HAP-1 (cell line): ENCODE measurements at regions not wholly inside any gene's neighbourhood (a gene's known extent, or its start where the extent isn't known, plus 50 kb on each side); places are given as distances from the start of the nearest gene placed in this dataset.

Source experiments
- DNase-seq, 2 experiments: peaks; one replicate each; pipeline ENCODE4 v3.0.0-alpha.2; 2016 to 2020; ENCODE audit warnings: low spot score in 2 of 2
- H3K27me3 ChIP-seq: fragments of 250-450 bp; sonication (Bioruptor Pico); 2 replicates; pipeline ENCODE4 v1.5.1; 2020; ENCODE audit warnings: low read depth, mild to moderate bottlenecking, moderate library complexity
- H3K36me3 ChIP-seq: fragments of 250-450 bp; sonication (Bioruptor Pico); replicated peaks from 2 replicates; pipeline ENCODE4 v1.5.1; 2020; ENCODE audit warnings: mild to moderate bottlenecking
- H3K4me1 ChIP-seq: fragments of 250-450 bp; sonication (Bioruptor Pico); 2 replicates; pipeline ENCODE4 v1.5.1; 2020; ENCODE audit warnings: mild to moderate bottlenecking
- H3K4me3 ChIP-seq: fragments of 250-450 bp; sonication (Bioruptor Pico); 2 replicates; pipeline ENCODE4 v1.5.1; 2020; ENCODE audit warnings: mild to moderate bottlenecking, moderate library complexity
- H3K9me3 ChIP-seq: fragments of 250-450 bp; sonication (Bioruptor Pico); 2 replicates; pipeline ENCODE4 v1.5.1; 2020; ENCODE audit warnings: mild to moderate bottlenecking, moderate library complexity
- in situ Hi-C: fragments of 300-500 bp; cut with MboI; formaldehyde crosslinking; loops from 3 replicates; pipeline ENCODE4 v1.14.3; 2020; ENCODE audit warnings: low sequenced_read_pairs, inconsistent platforms, mixed read lengths

GRCh38 chr16:17683281-17683680 is 212.5 kb upstream of the XYLT1 start:
- in situ Hi-C loops: no loop called here
- Histone ChIP-seq H3K9me3 (no peaks in the 10 kb centered on the region), H3K4me3 (no peak overlapping the region), H3K36me3 (no peaks in the 10 kb centered on the region), H3K4me1 (no peaks in the 10 kb centered on the region), H3K27me3 (no peaks in the 10 kb centered on the region)
- DNase-seq: no peak

GRCh38 chr16:17676171-17676570 is 205.4 kb upstream of the XYLT1 start:
- in situ Hi-C loops: no loop called here
- Histone ChIP-seq H3K36me3 (no peaks in the 10 kb centered on the region), H3K27me3 (no peaks in the 10 kb centered on the region), H3K4me3 (no peak overlapping the region), H3K9me3 (no peaks in the 10 kb centered on the region), H3K4me1 (no peaks in the 10 kb centered on the region)
- no peak for DNase-seq

- Histone ChIP-seq H3K4me3 (no peak overlapping the region), H3K36me3 (no peaks in the 10 kb centered on the region), H3K9me3 (no peaks in the 10 kb centered on the region), H3K4me1 (no peaks in the 10 kb centered on the region), H3K27me3 (no peaks in the 10 kb centered on the region)
- DNase-seq: no peak
- in situ Hi-C loops: no loop called here
These were observed 197.6 kb upstream of the XYLT1 start for GRCh38 chr16:17668386-17668785.

GRCh38 chr16:17666293-17666692 is 195.5 kb upstream of the XYLT1 start:
- H3K27me3 ChIP-seq: no peaks in the 10 kb centered on the region
- H3K9me3 ChIP-seq: no peaks in the 10 kb centered on the region
- in situ Hi-C loops: no loop called here
- H3K4me1 ChIP-seq: no peaks in the 10 kb centered on the region
- DNase-seq: no peak
- H3K36me3 ChIP-seq: no peaks in the 10 kb centered on the region
- no peak overlapping the region for H3K4me3 ChIP-seq

- no peaks in the 10 kb centered on the region for H3K4me1 ChIP-seq
- no peaks in the 10 kb centered on the region for H3K27me3 ChIP-seq
- H3K9me3 ChIP-seq: no peaks in the 10 kb centered on the region
- no peak overlapping the region for H3K4me3 ChIP-seq
- in situ Hi-C loops: no loop called here
- H3K36me3 ChIP-seq: no peaks in the 10 kb centered on the region
- DNase-seq: no peak
These were observed 188.1 kb upstream of the XYLT1 start for GRCh38 chr16:17658881-17659280.

- Histone ChIP-seq H3K4me3 (no peak overlapping the region), H3K36me3 (no peaks in the 10 kb centered on the region), H3K27me3 (no peaks in the 10 kb centered on the region), H3K9me3 (no peaks in the 10 kb centered on the region), H3K4me1 (no peaks in the 10 kb centered on the region)
- in situ Hi-C loops: no loop called here
- no peak for DNase-seq
These were observed 186.3 kb upstream of the XYLT1 start for GRCh38 chr16:17657045-17657444.

GRCh38 chr16:17654571-17654970 is 183.8 kb upstream of the XYLT1 start:
- Histone ChIP-seq H3K4me1 (no peaks in the 10 kb centered on the region), H3K4me3 (no peak overlapping the region), H3K27me3 (no peaks in the 10 kb centered on the region), H3K9me3 (no peaks in the 10 kb centered on the region), H3K36me3 (no peaks in the 10 kb centered on the region)
- in situ Hi-C loops: no loop called here
- no peak for DNase-seq

GRCh38 chr16:17654142-17654541 is 183.4 kb upstream of the XYLT1 start:
- Histone ChIP-seq H3K36me3 (no peaks in the 10 kb centered on the region), H3K4me3 (no peak overlapping the region), H3K4me1 (no peaks in the 10 kb centered on the region), H3K9me3 (no peaks in the 10 kb centered on the region), H3K27me3 (no peaks in the 10 kb centered on the region)
- in situ Hi-C loops: no loop called here
- no peak for DNase-seq

GRCh38 chr16:17647879-17648872 is 177.4 kb upstream of the XYLT1 start:
- H3K36me3 ChIP-seq: no peaks in the 10 kb centered on the region
- H3K27me3 ChIP-seq: no peaks in the 10 kb centered on the region
- DNase-seq: no peak
- H3K4me3 ChIP-seq: no peak overlapping the region
- in situ Hi-C loops: no loop called here
- H3K9me3 ChIP-seq: peaks cover 3% of the 10 kb centered on the region; the same call in 1 of the 2 replicates
- no peaks in the 10 kb centered on the region for H3K4me1 ChIP-seq

GRCh38 chr16:17643935-17644334 is 173.2 kb upstream of the XYLT1 start:
- Histone ChIP-seq H3K4me1 (no peaks in the 10 kb centered on the region), H3K9me3 (peaks cover 3% of the 10 kb centered on the region; the same call in 1 of the 2 replicates), H3K36me3 (no peaks in the 10 kb centered on the region), H3K4me3 (no peak overlapping the region), H3K27me3 (no peaks in the 10 kb centered on the region)
- DNase-seq: no peak
- in situ Hi-C loops: no loop called here

GRCh38 chr16:17641990-17642389 is 171.2 kb upstream of the XYLT1 start:
- Histone ChIP-seq H3K9me3 (peaks cover 3% of the 10 kb centered on the region; the same call in 1 of the 2 replicates), H3K27me3 (no peaks in the 10 kb centered on the region), H3K4me1 (no peaks in the 10 kb centered on the region), H3K4me3 (no peak overlapping the region), H3K36me3 (no peaks in the 10 kb centered on the region)
- in situ Hi-C loops: no loop called here
- no peak for DNase-seq

GRCh38 chr16:17638134-17638533 is 167.4 kb upstream of the XYLT1 start:
- in situ Hi-C loops: no loop called here
- Histone ChIP-seq H3K4me3 (no peak overlapping the region), H3K9me3 (no peaks in the 10 kb centered on the region), H3K4me1 (no peaks in the 10 kb centered on the region), H3K27me3 (no peaks in the 10 kb centered on the region), H3K36me3 (no peaks in the 10 kb centered on the region)
- DNase-seq: no peak

GRCh38 chr16:17635183-17635582 is 164.4 kb upstream of the XYLT1 start:
- no peaks in the 10 kb centered on the region for H3K27me3 ChIP-seq
- no peak overlapping the region for H3K4me3 ChIP-seq
- DNase-seq: no peak
- no peaks in the 10 kb centered on the region for H3K4me1 ChIP-seq
- H3K36me3 ChIP-seq: no peaks in the 10 kb centered on the region
- H3K9me3 ChIP-seq: no peaks in the 10 kb centered on the region
- in situ Hi-C loops: no loop called here

GRCh38 chr16:17633181-17633951 is 162.6 kb upstream of the XYLT1 start:
- Histone ChIP-seq H3K9me3 (no peaks in the 10 kb centered on the region), H3K4me1 (no peaks in the 10 kb centered on the region), H3K4me3 (no peak overlapping the region), H3K36me3 (no peaks in the 10 kb centered on the region), H3K27me3 (no peaks in the 10 kb centered on the region)
- DNase-seq: no peak
- in situ Hi-C loops: no loop called here
